ENCODE measurements at regions not wholly inside any gene's neighbourhood (a gene's known extent, or its start where the extent isn't known, plus 50 kb on each side); places are given as distances from the start of the nearest gene placed in this dataset.

GRCh38 chr13:111051041-111051725 lies 63.9 kb upstream of the ARHGEF7 start:
- no peaks in the 10 kb centered on the region for H3K9me3 ChIP-seq (ENCODE audit: low read depth, low read length)

GRCh38 chr13:111050539-111050879 lies 64.6 kb upstream of the ARHGEF7 start:
- H3K9me3 ChIP-seq (ENCODE audit: low read depth, low read length): no peaks in the 10 kb centered on the region
- no peak overlapping the region for H3K4me2 ChIP-seq (ENCODE audit: insufficient read depth, low read length)
- H4K20me1 ChIP-seq (ENCODE audit: insufficient read depth, low read length): no peaks in the 10 kb centered on the region
- no peak for TF ChIP-seq CTCF (IDR thresholded peaks at IDR 0.05; ENCODE audit: extremely low read depth, low read depth, low read length)
- H3K27ac ChIP-seq (ENCODE audit: low read depth, low read length): no peak overlapping the region
- no peaks in the 10 kb centered on the region for H3K79me2 ChIP-seq (ENCODE audit: insufficient read depth, low read length)
- no peaks in the 10 kb centered on the region for H3K36me3 ChIP-seq (ENCODE audit: insufficient read depth, low read length)
- H3K27me3 ChIP-seq (ENCODE audit: insufficient read depth, low read length): no peaks in the 10 kb centered on the region
- no peak overlapping the region for H2AFZ ChIP-seq (ENCODE audit: low read length)
- H3K4me3 ChIP-seq (ENCODE audit: insufficient read depth, low read length): no peak overlapping the region
- H3K4me1 ChIP-seq (ENCODE audit: insufficient read depth, low read length): peaks cover 4% of the 10 kb centered on the region
- no peak for DNase-seq (ENCODE audit: insufficient read length, low spot score, missing footprints)

More at GRCh38 chr13:111051041-111051725, 63.9 kb upstream of the ARHGEF7 start:
- peaks cover 4% of the 10 kb centered on the region for H3K4me1 ChIP-seq (ENCODE audit: insufficient read depth, low read length)
- no peak for DNase-seq (ENCODE audit: insufficient read length, low spot score, missing footprints)
- H3K4me3 ChIP-seq (ENCODE audit: insufficient read depth, low read length): no peak overlapping the region
- no peaks in the 10 kb centered on the region for H3K79me2 ChIP-seq (ENCODE audit: insufficient read depth, low read length)
- no peaks in the 10 kb centered on the region for H3K36me3 ChIP-seq (ENCODE audit: insufficient read depth, low read length)
- H3K27ac ChIP-seq (ENCODE audit: low read depth, low read length): no peak overlapping the region
- no peaks in the 10 kb centered on the region for H3K27me3 ChIP-seq (ENCODE audit: insufficient read depth, low read length)
- H4K20me1 ChIP-seq (ENCODE audit: insufficient read depth, low read length): no peaks in the 10 kb centered on the region
- H3K4me2 ChIP-seq (ENCODE audit: insufficient read depth, low read length): no peak overlapping the region
- no peak overlapping the region for H2AFZ ChIP-seq (ENCODE audit: low read length)
- TF ChIP-seq CTCF (IDR thresholded peaks at IDR 0.05; ENCODE audit: extremely low read depth, low read depth, low read length): no peak

- Histone ChIP-seq H3K4me1 (ENCODE audit: insufficient read depth, low read length) (peaks cover 4% of the 10 kb centered on the region), H3K27ac (ENCODE audit: low read depth, low read length) (no peak overlapping the region), H3K79me2 (ENCODE audit: insufficient read depth, low read length) (no peaks in the 10 kb centered on the region), H3K4me2 (ENCODE audit: insufficient read depth, low read length) (no peak overlapping the region), H3K36me3 (ENCODE audit: insufficient read depth, low read length) (no peaks in the 10 kb centered on the region), H2AFZ (ENCODE audit: low read length) (no peak overlapping the region), H3K9me3 (ENCODE audit: low read depth, low read length) (no peaks in the 10 kb centered on the region), H3K4me3 (ENCODE audit: insufficient read depth, low read length) (no peak overlapping the region), H3K27me3 (ENCODE audit: insufficient read depth, low read length) (no peaks in the 10 kb centered on the region), H4K20me1 (ENCODE audit: insufficient read depth, low read length) (no peaks in the 10 kb centered on the region)
- TF ChIP-seq CTCF (IDR thresholded peaks at IDR 0.05; ENCODE audit: extremely low read depth, low read depth, low read length): peak; percentile 42
- no peak for DNase-seq (ENCODE audit: insufficient read length, low spot score, missing footprints)
Observed at GRCh38 chr13:111049791-111050538, 65.1 kb upstream of the ARHGEF7 start.

GRCh38 chr13:111048387-111048786 lies 66.7 kb upstream of the ARHGEF7 start:
- H4K20me1 ChIP-seq (ENCODE audit: insufficient read depth, low read length): no peaks in the 10 kb centered on the region
- no peaks in the 10 kb centered on the region for H3K27me3 ChIP-seq (ENCODE audit: insufficient read depth, low read length)
- H3K79me2 ChIP-seq (ENCODE audit: insufficient read depth, low read length): no peaks in the 10 kb centered on the region
- H3K4me1 ChIP-seq (ENCODE audit: insufficient read depth, low read length): peaks cover 4% of the 10 kb centered on the region
- H2AFZ ChIP-seq (ENCODE audit: low read length): no peak overlapping the region
- no peak for TF ChIP-seq CTCF (IDR thresholded peaks at IDR 0.05; ENCODE audit: extremely low read depth, low read depth, low read length)
- H3K4me3 ChIP-seq (ENCODE audit: insufficient read depth, low read length): no peak overlapping the region
- no peaks in the 10 kb centered on the region for H3K9me3 ChIP-seq (ENCODE audit: low read depth, low read length)
- no peak overlapping the region for H3K4me2 ChIP-seq (ENCODE audit: insufficient read depth, low read length)
- H3K36me3 ChIP-seq (ENCODE audit: insufficient read depth, low read length): no peaks in the 10 kb centered on the region
- no peak overlapping the region for H3K27ac ChIP-seq (ENCODE audit: low read depth, low read length)
- DNase-seq (ENCODE audit: insufficient read length, low spot score, missing footprints): no peak

Data from osteoblast (primary cell).